ENCODE measurements at regions not wholly inside any gene's neighbourhood (a gene's known extent, or its start where the extent isn't known, plus 50 kb on each side); places are given as distances from the start of the nearest gene placed in this dataset.

GRCh38 chr9:2336055-2336454, 285.5 kb upstream of the VLDLR start:
- TF ChIP-seq CTCF (IDR thresholded peaks at IDR 0.05) (peak; percentile 53), ZFX (IDR thresholded peaks at IDR 0.05; ENCODE audit: borderline replicate concordance) (no peak)

All from 22Rv1 (cell line).